Daoy (cell line): ENCODE measurements at regions not wholly inside any gene's neighbourhood (a gene's known extent, or its start where the extent isn't known, plus 50 kb on each side); places are given as distances from the start of the nearest gene placed in this dataset.

ENCODE experiments used
- DNase-seq: peaks from one replicate; pipeline ENCODE4 v3.0.0-alpha.2; 2015; ENCODE audit warnings: low read depth

- no peak for DNase-seq
Measured at GRCh38 chr10:44818701-44819127, 92.4 kb upstream of the TMEM72 start.

- DNase-seq = no peak
Measured at GRCh38 chr10:44820094-44820493, 91.0 kb upstream of the TMEM72 start.

- no peak for DNase-seq
Measured at GRCh38 chr10:44821290-44821689, 89.8 kb upstream of the TMEM72 start.

- DNase-seq = no peak
Measured at GRCh38 chr10:44822349-44822748, 88.8 kb upstream of the TMEM72 start.

- no peak for DNase-seq
Measured at GRCh38 chr10:44822966-44823365, 88.2 kb upstream of the TMEM72 start.

GRCh38 chr10:44824607-44825006, 86.5 kb upstream of the TMEM72 start:
- no peak for DNase-seq

- peak; percentile 25 for DNase-seq
Measured at GRCh38 chr10:44827431-44828006, 83.6 kb upstream of the TMEM72 start.

- DNase-seq = no peak
Measured at GRCh38 chr10:44828508-44829142, 82.5 kb upstream of the TMEM72 start.

GRCh38 chr10:44829426-44829825, 81.7 kb upstream of the TMEM72 start:
- DNase-seq = no peak

GRCh38 chr10:44830022-44830421, 81.1 kb upstream of the TMEM72 start:
- peak; percentile 13 for DNase-seq

GRCh38 chr10:44831581-44831980, 79.6 kb upstream of the TMEM72 start:
- DNase-seq = no peak

- DNase-seq = no peak
Measured at GRCh38 chr10:44832595-44833390, 78.3 kb upstream of the TMEM72 start.

GRCh38 chr10:44834131-44834530, 77.0 kb upstream of the TMEM72 start:
- DNase-seq = no peak

GRCh38 chr10:44835300-44835699, 75.8 kb upstream of the TMEM72 start:
- no peak for DNase-seq

GRCh38 chr10:44843484-44843883, 67.7 kb upstream of the TMEM72 start:
- no peak for DNase-seq

- DNase-seq = no peak
Measured at GRCh38 chr10:44845361-44846175, 65.6 kb upstream of the TMEM72 start.

GRCh38 chr10:44847110-44847509, 64.0 kb upstream of the TMEM72 start:
- DNase-seq = no peak

- no peak for DNase-seq
Measured at GRCh38 chr10:44848211-44848610, 62.9 kb upstream of the TMEM72 start.

- DNase-seq = no peak
Measured at GRCh38 chr10:44849936-44850335, 61.2 kb upstream of the TMEM72 start.

GRCh38 chr10:44850356-44850934, 60.7 kb upstream of the TMEM72 start:
- DNase-seq = no peak

GRCh38 chr10:44851413-44851812, 59.7 kb upstream of the TMEM72 start:
- no peak for DNase-seq

GRCh38 chr10:44851881-44852280, 59.3 kb upstream of the TMEM72 start:
- DNase-seq = no peak
